Skeletal muscle cell (primary cell): ENCODE measurements at regions not wholly inside any gene's neighbourhood (a gene's known extent, or its start where the extent isn't known, plus 50 kb on each side); places are given as distances from the start of the nearest gene placed in this dataset.
"Not testable (repeated sequence)": the region's sequence is repeated elsewhere in the genome, so short reads cannot be mapped to it uniquely, and the experiment has no call there.

Experiments used
- DNase-seq: peaks from one replicate; pipeline ENCODE4 v3.0.0-alpha.2; 2010; ENCODE audit warnings: low read depth
- H3K4me3 ChIP-seq: 2 replicates; pipeline ENCODE4 v1.5.1; 2011; ENCODE audit warnings: low read depth, mild to moderate bottlenecking, control low read depth, low read length, moderate library complexity

DNA sequence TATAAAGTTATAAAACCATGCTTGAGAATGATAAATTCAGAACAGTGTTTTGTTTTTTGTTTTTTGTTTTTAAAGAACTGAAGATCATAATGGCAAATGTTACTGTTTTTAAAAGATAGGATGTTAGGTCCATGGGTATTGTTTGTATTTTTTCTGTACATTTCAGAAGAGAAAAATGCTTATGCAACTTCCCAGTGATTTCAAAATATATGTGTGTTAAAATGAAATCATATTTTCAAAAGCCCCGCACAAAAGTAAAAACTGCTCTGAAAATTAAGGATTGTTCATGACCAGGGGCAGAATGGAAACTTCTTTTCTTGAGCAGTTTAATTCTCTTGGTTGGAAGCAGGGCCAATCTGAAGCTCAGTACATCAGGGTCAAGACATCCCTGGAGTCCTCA is 109.2 kb upstream of the SIRPG start:
- H3K4me3 ChIP-seq, result no peak overlapping the region
- no peak for DNase-seq

DNA sequence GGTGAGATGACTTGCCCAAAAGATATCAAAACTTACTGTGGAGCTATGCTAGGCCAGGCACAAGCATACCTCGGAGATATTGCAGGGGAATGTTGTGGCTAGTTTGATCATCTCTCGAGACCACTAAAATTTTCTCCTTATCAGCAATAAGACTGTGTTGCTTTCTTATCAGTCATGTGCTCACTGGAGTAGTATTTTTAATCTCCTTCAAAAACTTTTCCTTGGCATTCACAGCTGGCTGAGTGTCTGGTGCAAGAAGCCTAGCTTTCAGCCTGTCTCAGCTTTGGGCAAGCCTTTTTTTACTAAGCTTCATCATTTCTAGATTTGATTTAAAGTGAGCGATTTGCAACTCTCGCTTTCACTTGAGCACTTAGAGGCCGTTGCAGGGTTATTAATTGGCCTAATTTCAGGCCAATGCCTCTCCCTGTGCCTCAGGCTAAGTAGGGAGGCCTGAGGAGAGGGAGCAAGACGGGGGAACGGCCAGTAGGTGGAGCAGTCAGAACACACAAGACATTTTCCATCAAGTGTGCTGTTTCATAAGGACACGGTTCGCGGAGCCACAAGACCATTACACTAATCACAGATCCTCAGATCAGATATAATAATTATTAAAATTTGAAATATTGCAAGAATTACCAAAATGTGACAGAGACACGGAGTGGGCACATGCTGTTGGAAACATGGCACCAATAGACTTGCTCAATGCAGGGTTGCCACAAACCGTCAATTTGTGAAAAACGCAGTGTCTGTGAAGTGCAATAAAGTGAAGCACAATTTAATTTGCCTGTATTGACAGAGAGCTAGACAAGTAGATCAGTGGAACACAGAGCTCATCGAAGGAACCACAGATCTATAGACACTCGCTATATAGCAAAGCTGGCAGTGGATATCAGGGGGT is 106.8 kb upstream of the SIRPG start:
- H3K4me3 ChIP-seq, result no peak overlapping the region
- peak; percentile 47 for DNase-seq

GRCh38 chr20:1761598-1761997 is 104.0 kb upstream of the SIRPG start:
- no peak for DNase-seq
- no peak overlapping the region for H3K4me3 ChIP-seq

- H3K4me3 ChIP-seq, result no peak overlapping the region
- DNase-seq, result peak; percentile 61
These were observed 103.5 kb upstream of the SIRPG start for GRCh38 chr20:1761116-1761515.

GRCh38 chr20:1758765-1759164 is 101.2 kb upstream of the SIRPG start:
- DNase-seq, result no peak
- H3K4me3 ChIP-seq, result no peak overlapping the region

- H3K4me3 ChIP-seq, result no peak overlapping the region
- no peak for DNase-seq
These were observed 100.3 kb upstream of the SIRPG start for GRCh38 chr20:1757606-1758512.

DNA sequence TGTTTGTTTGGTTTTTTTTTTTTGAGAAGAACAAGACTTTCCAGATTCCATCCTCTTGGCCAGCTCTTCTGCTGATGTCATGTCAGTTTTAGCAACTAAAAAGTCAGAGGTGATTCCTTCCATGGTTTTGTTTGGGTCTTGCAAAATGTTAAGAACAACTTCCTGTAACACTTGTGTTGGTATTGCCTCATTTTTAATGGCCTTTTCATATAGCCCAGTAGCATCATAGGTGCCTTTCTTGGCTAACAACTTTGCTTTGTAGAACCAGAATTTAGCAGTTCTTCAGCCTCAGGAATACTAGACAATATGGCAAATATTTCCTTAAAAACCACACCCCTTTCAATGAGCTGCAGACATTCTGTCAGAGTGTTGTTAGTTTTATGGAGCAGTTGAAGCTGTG is 99.5 kb upstream of the SIRPG start:
- H3K4me3 ChIP-seq, result no peak overlapping the region
- DNase-seq, result no peak

DNA sequence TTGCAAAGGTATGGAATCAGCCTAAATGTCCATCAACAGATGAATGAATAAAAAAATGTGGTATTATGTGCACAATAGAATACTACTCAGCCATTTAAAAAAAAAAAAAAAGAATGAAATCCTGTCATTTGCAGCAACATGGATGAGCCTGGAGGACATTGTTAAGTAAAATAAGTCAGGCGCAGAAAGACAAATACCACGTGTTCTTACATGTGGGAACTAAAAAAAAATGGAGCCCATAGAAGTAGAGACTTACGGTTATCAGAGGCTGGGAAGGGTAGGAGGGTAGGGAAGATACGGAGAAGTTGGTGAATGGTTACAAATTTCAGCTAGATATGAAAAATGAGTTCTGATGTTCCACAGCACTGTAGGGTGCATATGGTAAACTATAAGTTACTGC is 97.2 kb upstream of the SIRPG start:
- H3K4me3 ChIP-seq, result no peak overlapping the region
- DNase-seq, result no peak

GRCh38 chr20:1754306-1754705 is 96.7 kb upstream of the SIRPG start:
- DNase-seq, result no peak

DNA sequence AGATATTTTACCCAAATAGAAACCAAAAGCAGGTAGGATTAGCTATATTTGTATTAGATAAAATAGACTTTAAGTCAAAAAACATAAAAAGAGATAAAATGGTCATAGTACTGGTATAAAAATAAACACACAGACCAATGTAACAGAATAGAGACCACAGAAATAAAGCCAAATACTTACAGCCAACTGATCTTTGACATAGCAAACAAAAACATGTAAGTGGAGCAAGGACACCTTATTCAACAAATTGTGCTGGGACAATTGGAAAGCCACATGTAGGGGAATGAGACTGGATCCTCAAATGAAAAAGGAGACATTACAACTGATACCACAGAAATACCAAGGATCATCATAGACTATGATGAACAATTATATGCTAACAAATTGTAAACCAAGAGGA is 94.5 kb upstream of the SIRPG start:
- no peak overlapping the region for H3K4me3 ChIP-seq
- DNase-seq, result no peak

More at GRCh38 chr20:1754306-1754705, 96.7 kb upstream of the SIRPG start:
- H3K4me3 ChIP-seq, result no peak overlapping the region

- DNase-seq, result no peak
These were observed 91.2 kb upstream of the SIRPG start for GRCh38 chr20:1748777-1749176.

GRCh38 chr20:1747953-1748577 is 90.5 kb upstream of the SIRPG start:
- no peak for DNase-seq
- no peak overlapping the region for H3K4me3 ChIP-seq

More at GRCh38 chr20:1748777-1749176, 91.2 kb upstream of the SIRPG start:
- H3K4me3 ChIP-seq, result no peak overlapping the region

- not testable (repeated sequence) for DNase-seq, H3K4me3 ChIP-seq
These were observed 84.5 kb upstream of the SIRPG start for GRCh38 chr20:1742049-1742434.

DNA sequence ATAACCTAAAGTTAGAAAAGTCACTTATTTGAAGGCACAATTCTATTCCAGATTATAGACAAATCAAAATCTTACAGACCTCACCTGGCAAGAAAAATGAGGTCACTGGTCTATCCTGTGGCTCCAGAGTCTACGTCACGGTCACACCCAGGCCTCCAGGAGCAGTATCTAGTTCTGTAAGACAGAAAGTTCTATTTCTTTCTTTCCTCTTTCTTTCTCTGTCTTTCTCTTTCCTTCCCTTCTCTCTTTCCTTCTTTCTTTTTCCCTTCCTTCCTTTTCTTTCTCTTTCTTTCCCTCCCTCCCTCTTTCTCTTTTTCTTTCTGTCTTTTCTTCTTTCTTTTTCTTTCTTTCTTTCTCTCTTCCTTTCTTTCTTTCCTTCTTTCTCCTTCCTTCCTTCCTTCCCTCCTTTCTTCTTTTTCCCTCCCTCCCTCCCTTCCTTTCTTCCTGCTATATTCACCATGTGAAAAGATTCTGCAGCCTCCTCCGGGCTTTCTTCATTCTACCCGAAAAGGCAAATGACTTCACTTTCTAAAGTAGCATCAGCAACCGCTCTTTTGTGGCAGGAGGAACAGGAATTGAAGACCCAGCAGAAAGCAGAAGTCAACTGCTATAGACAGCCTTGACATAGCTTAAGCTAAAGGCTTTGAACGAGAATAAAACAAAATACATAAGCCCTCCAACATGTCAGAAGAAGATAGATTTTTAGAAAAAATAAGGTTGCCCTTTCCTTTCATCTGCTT is 83.9 kb upstream of the SIRPG start:
- no peak overlapping the region for H3K4me3 ChIP-seq
- DNase-seq, result no peak

- no peak overlapping the region for H3K4me3 ChIP-seq
- DNase-seq, result no peak
These were observed 79.6 kb upstream of the SIRPG start for GRCh38 chr20:1737134-1737533.

DNA sequence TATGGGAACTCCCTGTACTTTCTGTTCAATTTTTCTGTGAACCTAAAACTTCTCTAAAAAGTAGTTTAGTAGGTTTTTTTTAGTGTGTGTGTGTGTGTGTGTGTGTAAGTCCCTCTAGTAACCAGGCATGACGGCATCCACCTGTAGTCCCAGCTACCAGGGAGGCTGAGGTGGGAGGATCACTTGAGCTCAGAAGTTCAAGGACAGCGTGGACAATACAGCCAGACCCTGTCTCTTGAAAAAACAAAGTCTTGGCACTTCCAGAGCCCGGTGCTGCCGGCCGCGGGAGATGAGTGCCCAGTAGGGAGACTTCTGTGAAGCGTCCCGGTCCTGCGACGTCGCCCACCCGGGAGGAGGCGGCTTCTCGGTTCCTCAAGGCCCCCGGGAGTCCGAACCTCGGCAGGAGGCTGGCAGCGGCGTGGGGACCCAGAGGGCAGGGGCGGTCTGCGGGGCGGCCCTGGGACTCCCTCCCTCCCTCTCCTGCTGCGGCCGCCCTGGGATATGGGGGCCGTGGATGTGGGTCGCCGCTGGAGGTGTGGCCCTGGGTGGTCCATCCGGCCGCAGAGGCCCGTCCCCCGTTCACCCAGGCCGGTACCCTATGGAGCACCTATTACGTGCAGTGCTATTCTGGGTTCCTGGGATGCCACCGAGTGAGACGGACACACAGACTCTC is 78.0 kb upstream of the SIRPG start:
- H3K4me3 ChIP-seq, result no peak overlapping the region
- no peak for DNase-seq

DNA sequence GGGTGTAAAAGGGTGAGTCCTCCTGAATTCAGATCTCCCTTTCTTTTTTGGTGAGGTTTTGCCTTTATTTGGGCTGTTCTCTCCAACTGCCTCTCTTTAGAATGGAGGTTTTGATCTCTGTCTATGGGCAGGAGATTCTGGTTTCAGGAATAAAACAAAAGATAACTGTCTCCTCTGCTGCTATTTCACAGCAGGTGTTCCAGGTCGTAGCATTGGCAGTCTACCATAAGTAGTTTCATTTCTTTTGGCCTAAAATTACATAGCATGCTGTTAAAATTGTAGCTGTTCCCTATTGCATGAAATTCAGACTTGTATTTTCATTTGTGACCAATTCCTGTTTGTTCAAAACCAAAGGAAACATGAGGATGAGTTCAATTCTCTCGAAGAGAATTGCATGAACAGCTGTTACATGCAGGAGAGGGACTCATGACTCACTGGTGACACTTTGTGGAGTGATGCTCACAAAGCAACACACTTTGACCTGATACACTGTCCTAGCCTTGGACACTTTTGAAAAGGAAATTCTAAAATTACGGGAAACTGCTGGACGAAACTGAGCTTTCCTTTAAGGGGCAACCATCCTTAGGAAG is 76.8 kb upstream of the SIRPG start:
- H3K4me3 ChIP-seq, result no peak overlapping the region
- DNase-seq, result no peak

GRCh38 chr20:1731828-1732375 is 74.3 kb upstream of the SIRPG start:
- DNase-seq, H3K4me3 ChIP-seq: not testable (repeated sequence)
